Activated gamma-delta T cell treated with anti-CD3 and anti-CD28 coated beads, Interleukin-2, amount 50 U/mL, for 16 hours (primary cell): ENCODE measurements at regions not wholly inside any gene's neighbourhood (a gene's known extent, or its start where the extent isn't known, plus 50 kb on each side); places are given as distances from the start of the nearest gene placed in this dataset.

Experiments
- DNase-seq: peaks from one replicate; pipeline ENCODE4 v3.0.0-alpha.2; 2020; ENCODE audit warnings: low read depth

GRCh38 chr5:158482125-158482524, 617.6 kb downstream of the EBF1 start:
- no peak for DNase-seq

DNA sequence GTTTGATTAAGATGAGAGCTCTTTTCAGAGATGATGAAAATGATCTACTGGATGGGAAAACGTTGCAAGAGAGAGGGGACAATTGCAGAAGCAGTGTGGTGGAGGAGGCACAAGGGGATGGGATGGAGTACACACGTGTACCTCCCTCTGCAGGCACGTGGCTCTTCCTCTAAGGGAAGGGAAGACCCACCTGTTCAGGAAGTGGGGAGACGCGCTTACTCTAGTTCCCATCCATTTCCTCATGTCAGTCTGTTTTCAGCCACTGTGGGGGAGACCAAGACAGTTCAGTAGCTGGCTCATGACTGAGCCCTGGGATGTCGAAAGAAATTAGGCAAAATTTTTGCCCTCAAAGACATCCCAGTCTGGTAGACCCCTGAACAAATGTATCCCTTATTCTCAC, 619.2 kb upstream of the CLINT1 start:
- no peak for DNase-seq

GRCh38 chr5:158477214-158477613, 618.3 kb upstream of the CLINT1 start:
- no peak for DNase-seq

- DNase-seq = no peak
These were observed 614.2 kb upstream of the CLINT1 start for GRCh38 chr5:158473016-158473635.

DNA sequence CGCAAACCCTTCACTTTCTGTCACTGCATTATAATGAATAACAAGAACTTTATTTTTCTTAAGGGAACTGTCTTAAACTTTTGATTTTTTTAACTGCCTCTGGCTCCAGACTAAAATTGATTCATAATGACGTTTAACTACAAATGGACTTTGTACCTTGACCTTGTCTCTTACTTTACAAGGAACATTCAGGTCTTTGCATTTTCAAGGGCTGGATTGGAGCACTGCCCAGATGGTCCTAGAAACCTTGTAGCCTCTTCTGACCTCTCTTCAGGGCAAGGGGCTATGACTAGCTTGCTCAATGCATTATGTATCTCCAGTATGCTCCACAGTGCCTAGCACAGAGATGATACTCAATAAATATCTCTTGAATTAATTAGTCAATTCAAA, 612.6 kb upstream of the CLINT1 start:
- no peak for DNase-seq

DNA sequence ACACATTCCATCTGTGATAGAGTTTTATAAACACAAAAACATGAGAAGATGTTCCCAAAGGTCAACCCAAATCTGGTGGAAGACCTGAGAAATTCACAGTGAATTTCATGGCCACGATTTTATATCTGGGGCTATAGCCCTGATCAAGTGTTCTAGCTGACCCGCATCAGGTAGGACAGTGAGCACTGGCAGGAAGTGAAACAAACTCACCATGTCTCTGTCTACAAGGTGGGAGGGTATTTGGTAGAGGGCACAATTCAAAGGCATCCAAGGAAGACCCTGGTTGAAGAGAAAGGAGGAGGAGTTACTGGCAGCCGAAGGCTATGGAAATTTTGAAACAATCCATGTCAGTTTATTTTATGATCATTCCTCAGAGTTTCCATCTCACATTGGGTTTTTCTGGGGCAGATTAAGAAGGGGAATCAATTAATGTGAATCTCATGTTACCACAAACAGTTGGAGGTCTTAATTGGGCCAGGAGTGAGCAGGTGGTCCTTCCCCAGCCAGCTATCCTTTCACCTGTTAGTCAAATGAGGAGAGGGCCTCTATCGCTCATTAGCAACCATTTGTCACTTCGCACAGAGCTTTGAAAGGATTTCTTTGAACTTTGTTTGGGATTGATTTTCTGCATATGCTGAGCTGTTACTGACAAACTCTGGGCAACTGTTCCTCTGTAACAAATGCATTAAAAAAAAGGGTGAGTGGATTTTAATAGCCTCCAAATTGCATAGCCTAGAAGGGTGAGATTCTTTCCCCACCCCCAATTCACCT, 612.0 kb upstream of the CLINT1 start:
- DNase-seq = no peak

- no peak for DNase-seq
These were observed 609.5 kb upstream of the CLINT1 start for GRCh38 chr5:158468444-158468843.

DNA sequence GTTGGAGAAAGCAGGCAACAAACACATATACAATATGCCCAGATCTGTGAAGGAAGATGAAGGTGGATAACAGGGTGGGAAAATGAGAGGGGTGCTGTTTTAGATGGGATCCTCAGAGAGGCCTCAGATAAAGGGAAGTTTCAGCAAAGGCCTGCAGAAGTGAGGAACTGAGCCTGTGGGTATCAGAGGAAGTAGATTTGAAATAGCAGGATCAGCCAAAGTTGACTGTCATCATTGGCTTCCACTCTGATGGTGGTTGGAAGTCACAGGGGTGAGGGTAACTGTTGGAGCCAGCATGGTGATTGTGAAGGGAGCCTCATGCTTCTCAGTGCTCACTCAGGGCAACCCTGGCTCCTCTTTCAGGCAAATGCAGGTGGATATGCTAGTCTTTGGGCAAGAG, 607.2 kb upstream of the CLINT1 start:
- no peak for DNase-seq

GRCh38 chr5:158465086-158465972, 606.4 kb upstream of the CLINT1 start:
- no peak for DNase-seq

GRCh38 chr5:158464383-158464782, 605.4 kb upstream of the CLINT1 start:
- DNase-seq = no peak

DNA sequence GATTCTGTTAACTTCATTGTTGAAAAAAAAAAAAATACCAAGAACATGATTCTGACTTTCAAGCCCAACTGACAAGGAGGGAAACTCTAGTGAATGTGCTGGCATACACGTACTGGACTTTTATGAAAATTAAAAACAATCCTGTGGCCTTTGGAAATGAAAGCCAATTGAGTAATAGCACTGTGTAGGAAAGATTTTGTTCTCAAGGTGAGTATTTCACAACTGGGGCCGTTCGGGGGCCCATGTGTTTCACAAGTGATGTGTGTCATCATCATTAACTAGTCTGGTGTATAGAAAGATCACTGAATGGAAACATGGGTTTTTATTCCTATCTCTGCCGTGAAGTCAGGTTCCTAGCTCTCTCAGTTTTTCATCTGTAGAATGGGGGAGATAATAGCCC, 605.0 kb upstream of the CLINT1 start:
- DNase-seq = no peak

DNA sequence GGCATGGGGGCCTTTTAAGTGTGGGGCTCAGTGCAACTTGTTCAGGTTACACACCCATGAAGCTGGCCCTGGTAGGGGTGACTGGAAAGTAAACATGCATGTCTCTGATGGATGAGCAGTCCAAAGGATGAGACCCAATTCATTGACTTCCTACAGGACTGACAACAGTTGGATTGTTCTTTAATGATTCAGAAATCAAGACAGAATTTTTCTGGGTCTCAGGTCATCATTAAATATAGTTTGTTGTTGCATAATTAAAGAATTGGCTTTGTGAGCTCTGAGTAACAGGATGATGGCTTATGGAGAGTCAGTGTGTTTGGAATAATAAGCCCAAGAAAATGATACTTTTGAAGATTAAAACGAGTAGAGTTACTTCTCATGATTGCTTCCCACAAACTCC, 604.2 kb upstream of the CLINT1 start:
- no peak for DNase-seq

- no peak for DNase-seq
These were observed 603.6 kb upstream of the CLINT1 start for GRCh38 chr5:158462349-158463114.

- DNase-seq = no peak
These were observed 602.4 kb upstream of the CLINT1 start for GRCh38 chr5:158461240-158461854.

DNA sequence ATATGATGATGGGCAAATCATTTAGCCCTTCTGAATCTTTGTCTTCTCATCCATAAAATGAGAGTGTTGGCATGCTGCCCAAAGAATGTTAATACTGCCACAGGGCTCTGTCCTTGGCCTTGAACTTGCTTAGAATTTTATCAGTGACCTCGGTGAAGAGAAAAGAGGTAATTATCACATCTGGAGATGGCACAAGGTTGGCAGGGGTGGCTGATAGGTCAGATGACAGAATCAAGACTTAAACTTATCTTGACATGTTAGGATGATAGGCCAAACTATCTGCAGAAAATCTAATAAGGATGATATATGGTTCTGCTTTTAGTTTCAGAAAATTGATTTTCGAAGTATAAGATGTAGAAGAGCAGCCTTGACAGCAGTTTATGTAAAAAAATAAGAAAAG, 599.1 kb upstream of the CLINT1 start:
- no peak for DNase-seq

DNA sequence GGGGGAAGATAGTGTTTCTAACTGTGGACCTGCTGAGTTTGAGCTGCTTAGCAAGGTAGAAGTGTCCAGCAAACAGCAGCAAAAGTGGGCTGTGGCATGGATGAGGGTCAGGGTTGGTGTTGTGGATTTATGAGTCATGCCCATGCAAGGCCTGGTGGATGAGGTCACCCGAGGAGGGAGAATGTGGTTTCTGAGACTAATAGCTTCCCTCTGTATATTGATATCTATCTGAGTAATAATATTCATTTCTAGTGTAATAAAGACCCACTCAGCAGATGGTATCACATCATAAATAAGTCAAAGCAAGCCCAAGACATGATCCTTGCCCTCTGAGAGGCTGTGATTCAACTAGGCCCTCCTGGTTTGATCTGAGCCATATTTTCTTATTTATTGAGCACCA, 597.8 kb upstream of the CLINT1 start:
- DNase-seq = no peak

DNA sequence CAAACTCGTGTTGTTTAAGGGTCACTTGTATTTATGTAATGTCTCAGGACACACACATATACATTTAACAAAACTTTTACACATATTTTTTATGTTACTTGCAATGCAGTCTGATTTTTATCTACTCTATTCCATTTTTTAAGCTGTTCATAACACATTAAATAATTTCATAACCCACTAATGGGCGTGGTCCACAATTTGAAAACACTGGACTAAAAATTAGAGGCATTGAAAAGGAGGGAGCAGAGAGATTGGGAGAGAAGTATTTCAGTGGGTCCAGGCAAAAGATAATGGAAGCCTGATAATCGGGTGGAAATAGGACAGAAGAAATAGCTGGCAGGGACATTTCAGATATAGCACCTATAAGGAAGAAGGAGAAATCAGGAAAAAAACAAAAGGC, 597.3 kb upstream of the CLINT1 start:
- no peak for DNase-seq

GRCh38 chr5:158451993-158452672, 593.2 kb upstream of the CLINT1 start:
- DNase-seq = no peak

DNA sequence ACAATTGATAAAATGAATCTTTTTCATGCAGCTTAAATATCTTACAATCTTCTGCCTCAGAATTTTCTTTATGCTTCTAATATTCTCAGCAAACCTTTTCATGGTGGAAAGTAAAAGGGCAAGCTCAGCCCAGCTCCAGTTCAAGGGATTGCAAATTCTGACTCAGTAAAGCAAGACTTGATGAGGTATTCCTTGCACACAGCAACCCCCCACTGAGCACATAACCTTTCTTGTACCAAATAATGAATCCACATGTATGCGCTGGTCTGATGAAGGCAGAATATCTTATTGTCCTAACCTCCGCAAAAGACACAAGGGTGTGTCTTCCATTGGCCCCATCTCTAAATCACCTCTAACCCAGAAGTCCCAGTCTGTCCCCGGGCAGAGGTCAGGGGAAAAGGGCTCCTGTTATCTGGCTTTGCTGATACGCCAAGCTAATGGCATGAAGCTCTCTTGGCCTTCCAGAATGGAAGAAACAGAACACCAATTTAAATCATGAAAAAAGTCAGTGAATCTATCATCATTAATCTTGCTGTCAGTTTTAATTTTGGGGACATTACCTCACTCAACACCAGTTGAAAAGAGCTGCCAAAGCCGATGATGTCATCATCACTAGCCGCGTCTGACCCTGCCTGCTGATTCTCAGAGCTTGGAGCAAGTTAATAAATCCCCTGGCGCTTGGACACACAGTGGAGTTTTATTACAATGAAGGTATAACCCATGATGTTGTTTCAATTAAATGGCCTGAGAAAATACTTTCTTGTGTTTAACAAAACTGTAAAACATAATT, 592.5 kb upstream of the CLINT1 start:
- no peak for DNase-seq

- no peak for DNase-seq
These were observed 591.8 kb upstream of the CLINT1 start for GRCh38 chr5:158450751-158451171.
